Hippocampal formation (tissue), 2 donors: ENCODE measurements at regions not wholly inside any gene's neighbourhood (a gene's known extent, or its start where the extent isn't known, plus 50 kb on each side); places are given as distances from the start of the nearest gene placed in this dataset.
"Not testable (repeated sequence)": the region's sequence is repeated elsewhere in the genome, so short reads cannot be mapped to it uniquely, and the experiment has no call there.

Experiments used
- DNase-seq, 2 donors: peaks; one replicate each; lab custom pipeline; 2025; lab: John Stamatoyannopoulos, UW

DNA sequence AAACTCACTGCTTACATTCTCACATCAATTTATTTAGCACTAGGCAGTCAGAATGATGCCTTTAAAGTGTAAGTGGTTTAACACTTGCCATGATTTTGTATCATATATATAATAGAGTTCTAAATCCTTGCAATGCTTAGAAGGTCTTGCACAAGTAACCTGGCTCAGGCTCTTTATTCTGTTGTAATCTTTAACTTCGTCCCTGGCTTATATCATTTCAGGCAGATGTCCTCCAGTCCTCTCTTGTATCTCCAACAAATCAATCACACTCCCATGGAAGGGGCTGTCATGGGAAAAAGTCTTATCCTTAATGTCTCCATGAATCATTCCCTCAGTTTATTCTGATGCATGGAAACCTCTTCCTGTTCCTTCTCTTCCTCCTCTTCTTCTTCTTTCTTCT is 841.6 kb upstream of the B3GALT2 start:
- no peak for DNase-seq

DNA sequence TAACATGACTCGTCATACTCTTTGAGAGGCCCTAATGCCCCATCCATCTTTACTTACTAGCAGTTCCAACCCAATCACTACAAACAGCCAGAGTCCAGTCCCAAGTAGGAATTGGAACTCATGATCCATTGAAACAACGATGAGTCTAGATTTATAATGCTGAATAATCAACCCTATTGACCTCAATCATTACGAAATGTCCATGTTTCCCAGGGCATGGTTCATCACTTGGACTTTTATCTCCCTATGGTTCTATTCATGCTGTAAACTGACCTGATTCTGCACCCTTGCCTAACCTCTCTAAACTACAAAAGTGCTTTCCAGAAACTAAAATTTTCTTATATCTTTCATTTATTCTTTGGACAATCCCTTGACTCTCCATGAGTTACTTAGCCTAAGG is 840.0 kb upstream of the B3GALT2 start:
- no peak for DNase-seq

DNA sequence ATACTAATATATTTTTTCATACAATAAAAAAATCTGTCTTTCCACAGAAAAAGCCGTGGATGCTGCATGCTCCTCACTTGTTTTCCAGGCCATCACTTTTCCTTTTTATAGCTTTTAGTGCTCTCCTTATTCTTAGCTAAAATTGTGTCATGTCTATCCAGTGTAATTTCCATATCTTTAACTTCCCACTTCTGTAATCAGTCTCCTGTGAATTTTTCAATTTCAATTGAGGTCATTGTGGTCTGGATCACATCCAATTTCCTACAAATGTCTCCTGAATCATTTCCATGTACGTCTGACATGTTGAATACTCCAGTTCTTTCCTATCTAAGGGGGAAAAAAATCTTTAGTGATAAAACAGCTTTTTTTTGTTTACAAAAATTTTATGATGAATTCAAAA is 838.2 kb upstream of the B3GALT2 start:
- DNase-seq = no peak

DNA sequence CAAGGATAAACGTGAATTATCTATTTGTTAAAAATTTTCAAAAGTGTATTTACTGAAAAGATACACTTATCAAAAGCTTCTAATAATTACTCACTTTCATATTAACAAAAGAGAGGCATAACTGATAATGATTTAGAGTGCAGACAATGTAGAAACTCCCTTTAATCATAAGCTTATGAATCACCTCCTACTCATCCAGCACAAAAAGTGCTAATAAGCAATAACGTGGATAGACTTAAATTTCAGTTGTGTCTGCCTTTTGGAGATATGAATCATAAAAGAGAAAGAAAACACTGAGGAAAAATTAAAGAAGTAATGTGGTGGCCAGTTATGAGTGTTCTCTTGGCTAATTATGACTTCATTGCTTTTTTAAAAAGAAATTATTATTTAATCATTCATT is 827.6 kb upstream of the B3GALT2 start:
- DNase-seq = no peak

DNA sequence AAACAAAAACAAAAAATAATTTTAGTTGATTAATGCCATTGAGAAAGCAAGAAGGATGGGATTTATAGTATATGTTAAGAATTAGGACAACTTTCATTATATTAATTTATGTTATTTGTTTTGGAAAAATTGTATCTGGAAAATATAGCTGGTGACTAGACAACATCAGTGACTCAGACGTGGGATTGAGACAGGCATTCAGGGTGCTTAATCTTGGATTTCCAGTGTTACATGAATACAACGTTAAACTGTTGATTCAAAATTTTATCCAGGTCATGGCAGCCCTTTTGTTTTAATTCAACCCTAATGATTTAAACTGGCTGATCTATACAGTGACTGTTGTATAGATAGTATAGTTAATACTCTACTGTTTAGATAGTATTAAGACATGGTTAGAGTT is 827.1 kb upstream of the B3GALT2 start:
- DNase-seq = no peak

DNA sequence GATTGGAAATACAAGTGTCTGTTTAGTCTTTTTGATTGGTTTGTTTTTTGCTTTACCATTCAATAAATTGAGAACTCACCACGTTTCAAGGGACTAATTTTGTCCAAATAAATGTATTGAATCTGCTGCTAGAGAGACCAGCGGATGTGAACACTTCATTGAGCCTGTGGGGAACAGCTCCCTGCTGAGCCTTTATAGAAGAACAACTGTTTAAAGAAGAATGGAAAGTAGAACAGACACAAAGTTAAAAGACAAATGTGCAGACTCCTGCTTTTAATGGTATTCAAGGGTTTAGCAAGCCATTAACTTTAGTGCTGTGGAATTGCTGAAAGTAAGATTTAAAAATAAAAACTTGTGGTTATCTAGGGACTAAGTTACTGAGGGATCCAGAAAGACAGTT is 817.7 kb upstream of the B3GALT2 start:
- no peak for DNase-seq

DNA sequence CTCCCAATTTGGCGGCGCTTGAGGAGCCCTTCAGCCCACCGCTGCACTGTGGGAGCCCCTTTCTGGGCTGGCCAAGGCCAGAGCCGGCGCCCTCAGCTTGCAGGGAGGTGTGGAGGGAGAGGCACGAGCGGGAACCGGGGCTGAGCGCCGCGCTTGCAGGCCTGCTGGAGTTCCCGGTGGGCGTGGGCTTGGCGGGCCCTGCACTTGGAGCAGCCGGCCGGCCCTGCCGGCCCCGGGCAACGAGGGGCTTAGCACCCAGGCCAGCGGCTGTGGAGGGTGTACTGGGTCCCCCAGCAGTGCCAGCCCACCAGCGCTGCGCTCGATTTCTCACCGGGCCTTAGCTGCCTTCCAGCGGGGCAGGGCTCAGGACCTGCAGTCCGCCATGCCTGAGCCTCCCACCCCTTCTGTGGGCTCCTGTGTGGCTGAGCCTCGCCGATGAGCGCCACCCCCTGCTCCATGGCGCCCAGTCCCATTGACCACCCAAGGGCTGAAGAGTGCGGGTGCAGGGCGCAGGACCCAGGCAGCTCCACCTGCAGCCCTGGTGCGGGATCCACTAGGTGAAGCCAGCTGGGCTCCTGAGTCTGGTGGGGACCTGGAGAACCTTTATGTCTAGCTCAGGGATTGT is 815.4 kb upstream of the B3GALT2 start:
- not testable (repeated sequence) for DNase-seq

DNA sequence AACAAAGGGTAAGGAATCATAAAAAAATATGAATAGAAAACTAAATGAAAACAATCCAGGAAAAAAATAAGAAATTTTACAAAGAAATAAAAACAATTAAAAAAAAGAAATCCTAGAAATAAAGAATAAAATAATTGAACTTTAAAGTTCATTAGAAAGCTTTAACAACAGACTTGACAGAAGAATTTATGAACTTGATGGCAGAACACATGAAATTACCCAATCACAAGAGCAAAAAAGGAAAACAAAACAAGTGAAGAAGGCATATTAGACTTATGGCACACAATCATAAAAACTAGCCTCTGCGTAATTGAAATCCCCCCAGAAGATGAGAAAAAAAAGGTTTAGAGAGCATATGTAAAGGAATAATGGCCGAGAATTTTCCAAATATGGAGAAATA is 802.5 kb upstream of the B3GALT2 start:
- no peak for DNase-seq

DNA sequence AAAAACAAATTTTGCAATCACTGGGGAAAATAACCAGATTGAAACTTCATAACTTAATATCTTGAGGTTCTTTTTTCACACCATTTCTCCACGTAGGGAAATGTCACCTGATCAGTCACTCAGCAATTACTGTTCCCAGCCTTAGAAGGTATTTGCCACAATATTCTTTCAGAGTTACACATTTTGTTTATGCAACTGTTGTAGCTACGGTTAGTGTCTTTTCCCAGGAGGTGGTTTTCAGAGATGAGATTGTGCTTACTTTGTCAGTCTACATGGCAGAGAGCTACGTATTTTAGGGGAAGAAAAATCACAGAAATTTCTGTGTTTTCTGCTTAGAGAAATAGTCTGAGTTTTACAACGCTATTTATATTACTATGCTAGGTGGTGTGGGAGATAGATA is 792.8 kb upstream of the B3GALT2 start:
- no peak for DNase-seq

DNA sequence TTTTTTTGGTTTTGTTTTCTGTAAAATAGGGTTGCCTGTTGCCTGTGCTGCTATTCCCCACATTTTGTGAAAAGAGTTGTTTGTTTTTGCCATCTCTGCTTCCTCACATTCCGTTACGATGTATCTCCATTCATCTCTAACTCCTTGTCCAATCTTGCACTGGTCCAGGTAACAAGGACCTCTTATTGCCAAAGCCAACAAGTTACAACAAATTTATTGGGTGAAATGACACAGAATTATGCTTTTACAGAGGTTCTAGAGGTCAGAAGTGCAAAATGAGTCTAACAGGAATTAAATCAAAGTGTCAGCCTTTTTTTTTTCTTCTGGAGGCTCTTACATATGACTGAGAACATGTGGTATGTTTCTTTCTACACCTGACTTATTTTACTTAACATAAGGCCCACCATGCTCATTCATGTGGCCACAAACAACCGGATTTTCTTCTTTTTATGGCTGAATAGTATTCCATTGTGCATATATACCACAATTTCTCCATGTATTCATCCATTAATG is 787.9 kb upstream of the B3GALT2 start:
- no peak for DNase-seq

DNA sequence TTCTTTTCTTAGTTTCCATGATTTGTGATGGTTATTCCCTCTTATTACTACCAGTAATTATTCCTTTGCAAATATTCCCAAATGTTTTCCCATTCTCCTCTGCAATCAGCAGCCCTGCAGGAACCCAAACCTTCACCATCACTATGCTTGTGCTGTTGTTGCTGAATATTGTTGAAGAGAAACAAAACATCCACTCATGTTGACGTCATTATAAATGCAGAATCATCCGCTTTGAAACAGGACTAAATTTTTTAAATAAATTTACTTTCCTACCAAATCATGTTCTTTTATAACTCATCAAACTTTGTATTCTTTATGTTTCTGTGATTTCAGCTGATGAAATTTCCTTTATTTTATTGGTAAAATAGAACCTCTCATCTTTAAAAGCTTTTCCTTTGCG is 787.0 kb upstream of the B3GALT2 start:
- no peak for DNase-seq

DNA sequence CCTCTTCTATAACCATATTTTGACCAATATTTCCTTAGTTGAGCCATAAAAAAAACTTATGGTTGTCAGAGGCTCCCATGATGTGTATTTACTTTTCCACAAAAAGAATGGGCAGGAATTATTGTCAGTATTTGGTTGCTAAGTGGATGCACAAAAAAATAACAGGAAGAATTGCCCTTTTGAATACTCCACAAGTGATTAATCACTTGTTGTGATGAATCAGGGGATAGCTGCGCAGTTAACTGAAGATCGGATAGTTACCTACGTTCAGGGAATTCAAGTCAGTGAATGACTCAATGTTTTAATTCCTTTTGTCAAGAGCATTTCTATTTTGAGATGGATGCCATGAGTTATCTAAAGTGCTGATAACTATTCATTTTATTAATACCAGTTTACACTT is 785.2 kb upstream of the B3GALT2 start:
- DNase-seq = no peak

DNA sequence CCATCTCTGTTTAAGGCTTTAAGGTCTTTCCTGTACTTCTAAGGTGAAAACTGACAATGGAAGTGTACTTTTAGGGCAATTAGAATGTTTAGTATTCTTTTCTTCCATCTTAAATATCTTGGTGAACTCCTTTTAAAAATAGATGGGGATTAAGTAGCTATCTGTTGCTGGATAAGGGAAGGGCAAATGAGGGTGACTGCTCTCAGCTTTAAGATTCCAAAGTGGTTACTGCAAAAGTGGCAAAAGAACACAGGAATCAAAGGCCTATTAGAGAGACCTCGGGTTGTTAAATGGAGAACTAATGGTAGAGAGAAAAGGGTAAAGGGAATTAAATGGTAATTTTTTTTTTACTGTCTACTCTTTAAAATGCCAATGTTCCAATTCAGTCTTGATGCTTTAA is 774.1 kb upstream of the B3GALT2 start:
- DNase-seq = no peak

DNA sequence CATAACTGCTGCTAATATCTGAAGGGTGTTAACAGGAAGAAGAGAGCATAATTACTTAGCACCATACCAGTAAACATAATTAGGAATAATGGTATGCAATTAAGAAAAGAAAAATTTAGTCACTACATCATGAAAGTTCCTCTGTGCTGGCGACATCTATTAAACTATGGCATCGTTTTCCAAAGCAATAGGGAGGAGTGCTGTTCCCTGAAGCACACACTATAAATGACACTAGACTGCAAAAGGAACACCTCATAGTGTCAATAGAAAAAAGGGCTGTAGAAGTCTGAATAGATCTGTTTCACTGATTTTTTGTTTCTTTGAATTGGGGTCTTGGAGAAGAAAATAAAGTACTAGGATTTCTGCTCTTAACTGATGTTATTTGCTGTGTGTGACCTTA is 773.6 kb upstream of the B3GALT2 start:
- DNase-seq = no peak

DNA sequence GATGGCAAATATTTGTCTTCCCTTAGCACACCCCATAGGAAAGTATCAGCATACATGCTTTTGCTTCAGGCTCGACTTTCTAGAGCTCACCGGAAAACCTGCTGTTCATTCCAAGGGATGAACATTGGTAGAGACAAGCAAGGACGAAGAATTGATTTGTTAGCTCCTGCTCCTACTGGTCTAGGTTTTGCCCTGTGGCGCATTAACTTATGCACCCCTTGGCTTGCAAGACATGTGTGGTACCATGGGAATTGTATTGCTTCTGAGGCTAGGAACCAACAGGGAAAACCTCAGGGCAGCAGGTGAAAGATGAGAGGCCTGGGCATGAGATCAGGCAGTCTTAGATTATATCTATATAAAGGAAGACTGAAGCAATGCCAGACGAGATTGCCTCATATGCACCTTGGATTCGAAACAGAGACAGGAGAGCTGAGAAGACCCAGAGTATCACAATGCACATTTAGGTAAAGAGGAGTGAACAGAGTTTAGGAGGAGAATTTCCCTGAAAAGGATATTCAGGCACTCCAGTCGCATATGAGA is 771.2 kb upstream of the B3GALT2 start:
- no peak for DNase-seq

DNA sequence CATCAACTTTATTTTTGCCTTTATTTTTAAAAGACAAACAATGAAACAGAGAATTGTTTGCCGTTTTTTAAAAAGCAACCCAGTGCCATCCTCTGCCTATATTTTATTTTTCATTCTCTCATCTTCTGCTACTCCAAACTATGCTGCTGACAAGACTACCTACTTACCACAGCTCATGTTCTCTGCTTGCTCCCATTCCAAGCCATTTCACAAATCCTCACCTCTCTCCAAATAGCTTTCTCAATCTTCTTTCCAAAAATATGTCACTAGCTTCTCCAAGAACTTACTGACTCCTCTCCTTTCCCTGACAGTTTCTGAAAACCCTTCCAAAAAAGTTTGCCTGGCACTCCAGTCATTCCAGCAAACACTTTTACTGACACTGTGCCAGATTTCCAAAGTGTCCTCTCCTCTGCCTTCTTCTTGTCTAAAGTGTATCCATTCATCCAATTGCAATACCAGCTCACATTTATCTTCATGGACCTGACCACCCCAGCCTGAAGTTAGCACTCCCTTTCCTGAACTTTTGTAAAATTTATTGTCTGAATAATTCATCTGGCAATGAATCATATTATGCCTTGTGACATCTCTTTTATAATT is 766.5 kb upstream of the B3GALT2 start:
- no peak for DNase-seq

DNA sequence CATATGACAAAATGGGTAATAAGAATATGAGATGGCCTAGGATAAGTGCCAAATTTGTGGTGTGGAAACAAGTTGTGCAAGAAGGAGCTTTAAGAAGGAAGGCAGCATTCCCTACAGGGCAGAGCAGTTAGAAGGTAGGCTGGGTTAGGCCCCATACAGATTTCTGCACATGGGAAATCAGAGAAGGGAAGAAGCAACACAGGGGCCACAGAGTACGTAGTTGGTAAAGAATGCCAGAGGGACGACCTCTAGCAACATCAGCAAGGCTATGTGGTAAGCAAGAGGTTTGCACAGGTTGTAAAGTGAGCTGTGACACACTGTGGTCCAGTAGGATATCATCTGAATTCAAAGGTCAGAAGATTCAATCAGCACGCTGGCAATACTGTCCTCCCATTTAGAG is 765.6 kb upstream of the B3GALT2 start:
- no peak for DNase-seq

DNA sequence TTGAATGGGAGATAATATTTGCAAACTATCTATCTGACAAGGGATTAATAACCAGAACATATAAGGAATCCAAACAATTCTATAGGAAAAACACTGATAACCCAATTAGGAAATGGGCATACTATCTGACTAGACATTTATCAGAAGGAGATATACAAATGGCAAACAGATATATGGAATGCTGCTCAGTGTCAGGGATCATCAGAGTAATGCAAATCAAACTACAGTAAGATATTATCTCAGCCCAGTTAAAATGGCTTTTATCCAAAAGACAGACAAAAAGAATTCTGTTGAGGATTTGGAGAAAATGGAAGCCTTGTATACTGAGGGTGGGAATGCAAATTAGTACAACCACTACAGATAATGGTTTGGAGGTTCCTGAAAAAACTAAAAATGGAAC is 758.0 kb upstream of the B3GALT2 start:
- no peak for DNase-seq

DNA sequence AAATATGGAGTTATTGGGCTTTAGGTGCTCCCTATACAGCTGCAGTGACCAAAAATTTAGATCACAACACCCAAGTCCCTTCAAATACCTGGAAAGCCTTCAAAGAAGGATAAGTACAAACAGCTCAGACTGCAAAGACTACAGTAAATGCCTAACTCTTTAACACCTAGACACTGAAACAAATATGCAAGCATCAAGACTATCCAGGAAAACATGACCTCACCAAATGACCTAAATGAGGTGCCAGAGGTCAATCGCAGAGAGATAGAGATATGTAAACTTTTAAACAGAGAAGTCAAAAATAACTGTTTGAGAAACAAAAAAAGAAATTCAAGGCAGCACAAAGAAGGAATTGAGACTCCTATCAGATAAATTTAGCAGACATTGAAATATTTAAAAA is 753.8 kb upstream of the B3GALT2 start:
- DNase-seq = no peak

DNA sequence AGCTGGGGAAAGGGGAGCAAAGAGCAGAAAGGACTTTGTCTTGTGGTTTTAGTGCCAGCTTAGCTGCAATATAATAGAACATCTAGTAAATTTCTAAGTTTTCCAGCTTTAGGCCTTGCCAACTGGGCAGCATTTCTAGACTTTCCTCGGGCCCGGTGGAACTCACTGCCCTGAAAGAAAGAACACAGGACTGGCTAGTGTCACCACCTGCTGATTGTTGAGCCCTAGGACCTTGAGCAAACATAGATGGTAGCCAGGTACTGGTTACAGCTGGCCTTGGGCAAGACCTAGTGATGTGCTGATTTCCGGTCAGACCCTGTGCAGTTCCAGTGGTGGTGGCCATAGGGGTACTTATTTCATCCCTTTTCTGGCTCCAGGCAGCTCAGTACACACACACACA is 753.2 kb upstream of the B3GALT2 start:
- DNase-seq = no peak

DNA sequence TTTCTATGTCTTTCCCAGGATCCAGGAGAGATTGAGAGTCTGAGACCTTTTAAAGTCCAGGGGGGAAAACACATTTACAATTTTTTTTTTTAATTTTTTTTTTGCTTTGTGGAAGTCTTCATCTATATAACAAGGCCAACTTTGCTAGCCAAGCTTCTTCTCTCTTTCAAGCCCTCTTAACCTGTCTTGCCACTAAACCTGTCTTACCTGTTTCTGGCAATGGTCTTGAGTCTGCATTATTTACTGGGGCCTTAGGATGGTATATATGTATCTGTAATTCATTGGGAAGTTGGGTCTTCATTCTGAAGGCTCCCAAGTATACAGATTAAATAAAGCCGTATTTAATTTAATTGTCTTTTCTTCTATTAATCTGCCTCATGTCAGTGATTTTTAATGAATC is 750.9 kb upstream of the B3GALT2 start:
- DNase-seq = no peak

DNA sequence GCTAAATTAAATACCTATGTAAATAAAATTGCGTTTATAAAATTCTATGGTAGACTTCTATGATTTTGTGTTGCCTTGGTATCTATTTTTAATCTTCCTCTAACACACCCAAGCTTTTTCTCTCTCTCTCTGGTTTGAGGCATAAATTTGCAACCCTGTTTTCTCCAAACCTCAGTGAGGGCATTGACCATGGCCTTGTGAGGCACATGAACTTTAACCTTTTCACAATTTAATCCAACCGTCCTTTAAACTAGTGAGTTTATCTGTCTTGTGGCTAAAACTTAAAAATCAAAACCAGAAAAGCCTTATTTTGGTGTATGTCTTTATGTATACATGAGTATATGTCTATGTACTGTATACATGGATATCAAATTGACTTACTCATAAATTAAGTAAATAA is 746.6 kb upstream of the B3GALT2 start:
- no peak for DNase-seq

DNA sequence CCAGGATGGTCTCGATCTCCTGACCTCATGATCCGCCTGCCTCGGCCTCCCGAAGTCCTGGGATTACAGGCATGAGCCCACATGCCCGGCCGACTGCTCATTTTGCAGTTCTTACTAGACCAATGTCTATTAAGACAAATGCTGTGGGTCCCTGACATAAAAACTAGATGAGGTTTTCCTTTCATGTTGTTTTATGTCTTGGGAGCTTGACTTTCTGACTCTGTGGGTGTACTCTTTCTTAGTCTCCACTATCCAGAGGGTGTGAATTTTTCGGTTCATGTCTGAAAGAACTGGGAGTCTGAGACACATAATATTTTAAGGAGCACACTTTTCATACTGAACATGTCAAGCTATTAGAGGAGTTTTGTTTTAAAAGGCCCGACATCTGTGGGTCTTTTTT is 744.9 kb upstream of the B3GALT2 start:
- DNase-seq = no peak
